WTC11 (cell line): ENCODE measurements at regions not wholly inside any gene's neighbourhood (a gene's known extent, or its start where the extent isn't known, plus 50 kb on each side); places are given as distances from the start of the nearest gene placed in this dataset.

Source experiments
- ATAC-seq: fragments of 200-7000 bp; cut with Tn5 transposase; 2 replicates; pipeline ENCODE4 v1.10.0; 2021; ENCODE audit warnings: mild to moderate bottlenecking, moderate library complexity
- CTCF ChIA-PET: fragments of 300-600 bp; sonication (Branson Sonifier 250); formaldehyde crosslinking; loops from one replicate; lab custom pipeline; 2021; ENCODE audit warnings: antibody characterized with exemption; lab: Charles Lee
- POLR2A ChIA-PET: fragments of 350-600 bp; sonication (Branson Sonifier 250); formaldehyde crosslinking; loops from one replicate; lab custom pipeline; 2021; ENCODE audit warnings: antibody characterized with exemption; lab: Charles Lee
- DNase-seq: peaks from one replicate; pipeline ENCODE4 v3.0.0; 2021; ENCODE audit warnings: low spot score
- H3K27ac Mint-ChIP-seq: 2 replicates; pipeline ENCODE4 v1.8.0; 2021; ENCODE audit warnings: mixed read lengths
- H3K27me3 Mint-ChIP-seq: 2 replicates; pipeline ENCODE4 v1.8.0; 2021; ENCODE audit warnings: low read depth, mild to moderate bottlenecking, moderate library complexity, mixed read lengths
- H3K36me3 Mint-ChIP-seq: 2 replicates; pipeline ENCODE4 v1.8.0; 2021; ENCODE audit warnings: mixed read lengths
- H3K4me1 Mint-ChIP-seq: 2 replicates; pipeline ENCODE4 v1.8.0; 2022; ENCODE audit warnings: mixed read lengths
- H3K4me3 Mint-ChIP-seq: 2 replicates; pipeline ENCODE4 v1.8.0; 2021; ENCODE audit warnings: mild to moderate bottlenecking, moderate library complexity, mixed read lengths
- H3K9me3 Mint-ChIP-seq: 2 replicates; pipeline ENCODE4 v1.8.0; 2021; ENCODE audit warnings: mixed read lengths
- AFF4 ChIP-seq: sonication (generic); formaldehyde crosslinking; IDR thresholded peaks from 2 replicates; pipeline ENCODE4 v1.8.1; 2023; ENCODE audit warnings: mild to moderate bottlenecking, missing genetic modification reagents, borderline replicate concordance
- ATF3 ChIP-seq: sonication (generic); formaldehyde crosslinking; conservative IDR thresholded peaks from 2 replicates; pipeline ENCODE4 v1.8.1; 2022; ENCODE audit warnings: mild to moderate bottlenecking, missing genetic modification reagents
- ATF6 ChIP-seq: sonication (generic); formaldehyde crosslinking; IDR thresholded peaks from 2 replicates; pipeline ENCODE4 v1.8.1; 2023; ENCODE audit warnings: mild to moderate bottlenecking, missing genetic modification reagents
- ELF4 ChIP-seq: sonication (generic); formaldehyde crosslinking; IDR thresholded peaks from 2 replicates; pipeline ENCODE4 v1.8.1; 2022; ENCODE audit warnings: low read depth, mild to moderate bottlenecking, moderate library complexity, missing genetic modification reagents
- GABPB1 ChIP-seq: sonication (generic); formaldehyde crosslinking; IDR thresholded peaks from 2 replicates; pipeline ENCODE4 v1.8.1; 2023; ENCODE audit warnings: mild to moderate bottlenecking, missing genetic modification reagents
- IRF1 ChIP-seq: sonication (generic); formaldehyde crosslinking; IDR thresholded peaks from 2 replicates; pipeline ENCODE4 v1.8.0; 2023; ENCODE audit warnings: missing genetic modification reagents
- KAT7 ChIP-seq: sonication (generic); formaldehyde crosslinking; IDR thresholded peaks from 2 replicates; pipeline ENCODE4 v1.8.1; 2023; ENCODE audit warnings: missing genetic modification reagents, mild to moderate bottlenecking, borderline replicate concordance
- MXD4 ChIP-seq: fragments of 250-450 bp; sonication (Bioruptor Pico); IDR thresholded peaks from 2 replicates; pipeline ENCODE4 v1.8.0; 2021; ENCODE audit warnings: mild to moderate bottlenecking, moderate library complexity, borderline replicate concordance
- NR3C1 ChIP-seq: sonication (generic); formaldehyde crosslinking; conservative IDR thresholded peaks from 2 replicates; pipeline ENCODE4 v1.8.1; 2023; ENCODE audit warnings: low read depth, mild to moderate bottlenecking, missing genetic modification reagents
- SP1 ChIP-seq: sonication (generic); formaldehyde crosslinking; conservative IDR thresholded peaks from 2 replicates; pipeline ENCODE4 v1.8.1; 2022; ENCODE audit warnings: missing genetic modification reagents
- TCF7 ChIP-seq: sonication (generic); formaldehyde crosslinking; IDR thresholded peaks from 2 replicates; pipeline ENCODE4 v1.8.0; 2022; ENCODE audit warnings: mild to moderate bottlenecking, low read depth, missing genetic modification reagents, moderate library complexity
- TP53 ChIP-seq: sonication (generic); formaldehyde crosslinking; IDR thresholded peaks from 2 replicates; pipeline ENCODE4 v1.8.1; 2023; ENCODE audit warnings: mild to moderate bottlenecking, missing genetic modification reagents
- ZNF232 ChIP-seq: sonication (generic); formaldehyde crosslinking; IDR thresholded peaks from 2 replicates; pipeline ENCODE4 v1.8.0; 2022; ENCODE audit warnings: mild to moderate bottlenecking, missing genetic modification reagents
- ZNF317 ChIP-seq: sonication (generic); formaldehyde crosslinking; IDR thresholded peaks from 2 replicates; pipeline ENCODE4 v1.8.1; 2023; ENCODE audit warnings: low read depth, mild to moderate bottlenecking, moderate library complexity, missing genetic modification reagents, borderline replicate concordance
- ZNF416 ChIP-seq: fragments of 250-450 bp; sonication (Bioruptor Pico); IDR thresholded peaks from 2 replicates; pipeline ENCODE4 v1.9.0; 2021; ENCODE audit warnings: mild to moderate bottlenecking, inconsistent platforms
- TF ChIP-seq, protein P1 (sequence below): sonication (generic); formaldehyde crosslinking; IDR thresholded peaks from 2 replicates; pipeline ENCODE4 v1.8.0; 2022; ENCODE audit warnings: mild to moderate bottlenecking, missing genetic modification reagents
- TF ChIP-seq, protein P2 (sequence below): sonication (generic); formaldehyde crosslinking; IDR thresholded peaks from 2 replicates; pipeline ENCODE4 v1.8.0; 2023; ENCODE audit warnings: mild to moderate bottlenecking, missing genetic modification reagents

DNA sequence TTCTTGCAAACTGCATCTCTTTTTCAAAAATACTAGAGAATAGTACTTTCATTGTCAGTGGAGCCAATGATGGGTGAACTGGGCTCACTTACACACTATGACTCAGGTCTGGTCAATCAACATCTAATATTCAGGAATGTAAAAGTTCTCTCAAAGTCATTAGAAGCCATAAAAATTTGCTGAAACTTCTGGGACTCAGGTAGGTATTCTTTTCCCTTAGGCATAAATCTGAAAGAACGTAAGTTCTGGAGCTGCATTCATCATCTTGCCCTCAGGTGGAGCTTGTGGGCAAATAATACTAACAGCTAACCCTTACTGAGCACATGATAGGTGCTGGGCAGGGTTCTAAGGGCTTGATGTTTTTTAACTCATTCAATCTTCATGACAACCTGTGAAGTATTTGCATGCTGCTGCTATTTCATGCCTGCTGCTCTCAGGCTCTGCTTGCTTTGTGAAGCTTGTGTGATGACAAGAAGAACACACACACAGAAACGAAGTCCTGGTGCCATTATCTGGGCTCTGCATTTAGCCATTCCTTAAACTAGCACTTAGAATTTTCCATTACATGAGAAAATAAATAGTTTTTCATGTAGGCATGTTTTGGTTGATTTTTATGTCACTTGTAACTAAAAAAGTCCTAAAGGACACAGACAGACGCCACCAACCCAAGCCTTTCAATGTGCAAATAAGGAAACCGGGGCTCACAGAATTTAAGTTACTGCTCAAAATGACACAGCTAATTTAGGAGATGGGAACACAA is 394.2 kb upstream of the LYPLAL1 start:
- ChIA-PET POLR2A (no interaction called here), CTCF (interaction anchor here (1.2 kb wide), 1 partner anchor 419 kb away, joined by 3 read pairs; no protein-coding TSS in a partner anchor)
- peaks cover 15% of the 10 kb centered on the region for H3K4me1 Mint-ChIP-seq
- no peak overlapping the region for H3K4me3 Mint-ChIP-seq
- H3K27me3 Mint-ChIP-seq: no peaks in the 10 kb centered on the region
- DNase-seq (no peak), ATAC-seq (peak; percentile 18)
- H3K9me3 Mint-ChIP-seq: no peaks in the 10 kb centered on the region
- no peaks in the 10 kb centered on the region for H3K36me3 Mint-ChIP-seq
- H3K27ac Mint-ChIP-seq: no peak overlapping the region
- no peak for TF ChIP-seq KAT7
- TF ChIP-seq SP1 (CRISPR knock-in tag): no peak
- TF ChIP-seq AFF4 (CRISPR knock-in tag): no peak
- no peak for TF ChIP-seq IRF1 (CRISPR knock-in tag)
- TF ChIP-seq ZNF232 (CRISPR knock-in tag): no peak
- no peak for TF ChIP-seq TP53 (CRISPR knock-in tag)
- TF ChIP-seq MXD4: no peak
- no peak for TF ChIP-seq TCF7 (CRISPR knock-in tag)
- TF ChIP-seq ATF3: no peak
- no peak for TF ChIP-seq ELF4 (CRISPR knock-in tag)
- no peak for TF ChIP-seq ATF6
- TF ChIP-seq ZNF317 (CRISPR knock-in tag): no peak
- TF ChIP-seq, protein P1, sequence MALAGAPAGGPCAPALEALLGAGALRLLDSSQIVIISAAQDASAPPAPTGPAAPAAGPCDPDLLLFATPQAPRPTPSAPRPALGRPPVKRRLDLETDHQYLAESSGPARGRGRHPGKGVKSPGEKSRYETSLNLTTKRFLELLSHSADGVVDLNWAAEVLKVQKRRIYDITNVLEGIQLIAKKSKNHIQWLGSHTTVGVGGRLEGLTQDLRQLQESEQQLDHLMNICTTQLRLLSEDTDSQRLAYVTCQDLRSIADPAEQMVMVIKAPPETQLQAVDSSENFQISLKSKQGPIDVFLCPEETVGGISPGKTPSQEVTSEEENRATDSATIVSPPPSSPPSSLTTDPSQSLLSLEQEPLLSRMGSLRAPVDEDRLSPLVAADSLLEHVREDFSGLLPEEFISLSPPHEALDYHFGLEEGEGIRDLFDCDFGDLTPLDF (CRISPR knock-in tag): no peak
- TF ChIP-seq NR3C1 (CRISPR knock-in tag): no peak
- no peak for TF ChIP-seq ZNF416
- TF ChIP-seq, protein P2, sequence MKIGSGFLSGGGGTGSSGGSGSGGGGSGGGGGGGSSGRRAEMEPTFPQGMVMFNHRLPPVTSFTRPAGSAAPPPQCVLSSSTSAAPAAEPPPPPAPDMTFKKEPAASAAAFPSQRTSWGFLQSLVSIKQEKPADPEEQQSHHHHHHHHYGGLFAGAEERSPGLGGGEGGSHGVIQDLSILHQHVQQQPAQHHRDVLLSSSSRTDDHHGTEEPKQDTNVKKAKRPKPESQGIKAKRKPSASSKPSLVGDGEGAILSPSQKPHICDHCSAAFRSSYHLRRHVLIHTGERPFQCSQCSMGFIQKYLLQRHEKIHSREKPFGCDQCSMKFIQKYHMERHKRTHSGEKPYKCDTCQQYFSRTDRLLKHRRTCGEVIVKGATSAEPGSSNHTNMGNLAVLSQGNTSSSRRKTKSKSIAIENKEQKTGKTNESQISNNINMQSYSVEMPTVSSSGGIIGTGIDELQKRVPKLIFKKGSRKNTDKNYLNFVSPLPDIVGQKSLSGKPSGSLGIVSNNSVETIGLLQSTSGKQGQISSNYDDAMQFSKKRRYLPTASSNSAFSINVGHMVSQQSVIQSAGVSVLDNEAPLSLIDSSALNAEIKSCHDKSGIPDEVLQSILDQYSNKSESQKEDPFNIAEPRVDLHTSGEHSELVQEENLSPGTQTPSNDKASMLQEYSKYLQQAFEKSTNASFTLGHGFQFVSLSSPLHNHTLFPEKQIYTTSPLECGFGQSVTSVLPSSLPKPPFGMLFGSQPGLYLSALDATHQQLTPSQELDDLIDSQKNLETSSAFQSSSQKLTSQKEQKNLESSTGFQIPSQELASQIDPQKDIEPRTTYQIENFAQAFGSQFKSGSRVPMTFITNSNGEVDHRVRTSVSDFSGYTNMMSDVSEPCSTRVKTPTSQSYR: no peak
- no peak for TF ChIP-seq GABPB1 (CRISPR knock-in tag)
